22Rv1 (cell line): ENCODE measurements at regions not wholly inside any gene's neighbourhood (a gene's known extent, or its start where the extent isn't known, plus 50 kb on each side); places are given as distances from the start of the nearest gene placed in this dataset.

Experiments
- ZFX ChIP-seq: fragments of 450-650 bp; IDR thresholded peaks from 2 replicates; pipeline ENCODE4 v1.6.1; 2017; ENCODE audit warnings: antibody characterized with exemption, borderline replicate concordance
- TF ChIP-seq, protein P1 (sequence below): fragments of 450-650 bp; IDR thresholded peaks from 2 replicates; pipeline ENCODE4 v1.5.1; 2017; ENCODE audit warnings: mild to moderate bottlenecking

DNA sequence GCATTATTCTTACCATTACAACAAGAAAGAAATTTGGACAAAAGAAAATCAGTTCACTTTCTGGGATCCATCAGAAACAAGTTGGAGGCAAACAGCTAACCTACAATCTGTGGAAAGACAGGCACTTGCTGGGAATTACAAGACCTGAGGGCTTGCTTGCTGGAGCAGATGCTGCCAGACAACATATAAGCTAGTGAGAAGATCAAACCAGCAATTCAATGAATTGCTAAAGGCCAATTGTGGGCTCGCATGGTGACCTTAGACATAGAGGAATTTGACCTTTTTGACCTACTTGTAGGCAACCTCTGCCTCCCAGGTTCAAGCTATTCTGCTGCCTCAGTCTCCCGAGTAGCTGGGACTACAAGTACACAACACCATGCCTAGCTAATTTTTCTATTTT, 921.2 kb upstream of the CNTNAP5 start:
- TF ChIP-seq, protein P1, sequence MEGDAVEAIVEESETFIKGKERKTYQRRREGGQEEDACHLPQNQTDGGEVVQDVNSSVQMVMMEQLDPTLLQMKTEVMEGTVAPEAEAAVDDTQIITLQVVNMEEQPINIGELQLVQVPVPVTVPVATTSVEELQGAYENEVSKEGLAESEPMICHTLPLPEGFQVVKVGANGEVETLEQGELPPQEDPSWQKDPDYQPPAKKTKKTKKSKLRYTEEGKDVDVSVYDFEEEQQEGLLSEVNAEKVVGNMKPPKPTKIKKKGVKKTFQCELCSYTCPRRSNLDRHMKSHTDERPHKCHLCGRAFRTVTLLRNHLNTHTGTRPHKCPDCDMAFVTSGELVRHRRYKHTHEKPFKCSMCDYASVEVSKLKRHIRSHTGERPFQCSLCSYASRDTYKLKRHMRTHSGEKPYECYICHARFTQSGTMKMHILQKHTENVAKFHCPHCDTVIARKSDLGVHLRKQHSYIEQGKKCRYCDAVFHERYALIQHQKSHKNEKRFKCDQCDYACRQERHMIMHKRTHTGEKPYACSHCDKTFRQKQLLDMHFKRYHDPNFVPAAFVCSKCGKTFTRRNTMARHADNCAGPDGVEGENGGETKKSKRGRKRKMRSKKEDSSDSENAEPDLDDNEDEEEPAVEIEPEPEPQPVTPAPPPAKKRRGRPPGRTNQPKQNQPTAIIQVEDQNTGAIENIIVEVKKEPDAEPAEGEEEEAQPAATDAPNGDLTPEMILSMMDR: no peak
- no peak for TF ChIP-seq ZFX
